Muscle of leg (tissue), 3 donors: ENCODE measurements at regions not wholly inside any gene's neighbourhood (a gene's known extent, or its start where the extent isn't known, plus 50 kb on each side); places are given as distances from the start of the nearest gene placed in this dataset.

ENCODE experiments used
- DNase-seq: peaks from one replicate; pipeline ENCODE4 v3.0.0; 2013
- H3K27ac ChIP-seq: one replicate; pipeline ENCODE4 v1.5.1; 2013; ENCODE audit warnings: mild to moderate bottlenecking, low read length, control low read depth
- H3K27me3 ChIP-seq: one replicate; pipeline ENCODE4 v1.6.1; 2013; ENCODE audit warnings: low read length; ENCODE audit not compliant: control insufficient read depth, insufficient read depth
- H3K36me3 ChIP-seq: one replicate; pipeline ENCODE4 v1.6.1; 2013; ENCODE audit warnings: low read length; ENCODE audit not compliant: control insufficient read depth, insufficient read depth
- H3K4me1 ChIP-seq: one replicate; pipeline ENCODE4 v1.6.1; 2013; ENCODE audit warnings: low read length; ENCODE audit not compliant: control insufficient read depth, insufficient read depth
- H3K4me3 ChIP-seq: one replicate; pipeline ENCODE4 v1.5.1; 2013; ENCODE audit warnings: low read length, control low read depth
- H3K9me3 ChIP-seq: replicated peaks from 2 replicates; pipeline ENCODE4 v1.6.1; 2013; ENCODE audit warnings: low read depth, low read length; ENCODE audit not compliant: control insufficient read depth
- WGBS: methylation state at CpG from one replicate; pipeline ENCODE4 v1.1.5; 2013; ENCODE audit warnings: missing lambda C conversion rate; ENCODE audit not compliant: insufficient coverage; 5-methylcytosine and 5-hydroxymethylcytosine counted together

- Histone ChIP-seq H3K27me3 (no peaks in the 10 kb centered on the region), H3K9me3 (peaks cover 2% of the 10 kb centered on the region), H3K4me3 (no peak overlapping the region), H3K4me1 (no peaks in the 10 kb centered on the region), H3K36me3 (no peaks in the 10 kb centered on the region), H3K27ac (no peak overlapping the region)
- WGBS = no CpG with 5 or more reads among the region's 2 CpGs
- no peak for DNase-seq
Measured at GRCh38 chr16:16788004-16788403, 409.1 kb downstream of the NPIPA7 start.

GRCh38 chr16:16790597-16790996 is 411.7 kb downstream of the NPIPA7 start:
- Histone ChIP-seq H3K36me3 (no peaks in the 10 kb centered on the region), H3K4me3 (no peak overlapping the region), H3K27ac (no peak overlapping the region), H3K4me1 (no peaks in the 10 kb centered on the region), H3K27me3 (no peaks in the 10 kb centered on the region), H3K9me3 (peaks cover 2% of the 10 kb centered on the region)
- no peak for DNase-seq

- no CpG with 5 or more reads among the region's 1 CpG for WGBS
Measured at GRCh38 chr16:16791051-16791450, 412.1 kb downstream of the NPIPA7 start.

GRCh38 chr16:16797239-16797638 is 418.3 kb downstream of the NPIPA7 start:
- Histone ChIP-seq H3K9me3 (no peaks in the 10 kb centered on the region), H3K4me1 (no peaks in the 10 kb centered on the region), H3K4me3 (no peak overlapping the region), H3K27me3 (no peaks in the 10 kb centered on the region), H3K36me3 (no peaks in the 10 kb centered on the region), H3K27ac (no peak overlapping the region)
- WGBS = no CpG with 5 or more reads among the region's 2 CpGs
- DNase-seq = peak; percentile 7

More at GRCh38 chr16:16791051-16791450, 412.1 kb downstream of the NPIPA7 start:
- Histone ChIP-seq H3K4me1 (no peaks in the 10 kb centered on the region), H3K27ac (no peak overlapping the region), H3K9me3 (peaks cover 2% of the 10 kb centered on the region), H3K36me3 (no peaks in the 10 kb centered on the region), H3K4me3 (no peak overlapping the region), H3K27me3 (no peaks in the 10 kb centered on the region)
- no peak for DNase-seq

- H3K4me3 ChIP-seq = no peak overlapping the region
Measured at GRCh38 chr16:16798504-16798903, 419.6 kb downstream of the NPIPA7 start.

GRCh38 chr16:16805809-16806208 is 426.9 kb downstream of the NPIPA7 start:
- 100% methylated on average over 3 of the region's 4 CpGs for WGBS
- no peaks in the 10 kb centered on the region for H3K27me3 ChIP-seq

More at GRCh38 chr16:16798504-16798903, 419.6 kb downstream of the NPIPA7 start:
- H3K36me3 ChIP-seq = no peaks in the 10 kb centered on the region
- H3K27me3 ChIP-seq = no peaks in the 10 kb centered on the region
- no peaks in the 10 kb centered on the region for H3K4me1 ChIP-seq
- no peak for DNase-seq
- no peak overlapping the region for H3K27ac ChIP-seq
- H3K9me3 ChIP-seq = no peaks in the 10 kb centered on the region

GRCh38 chr16:16815641-16816040 is 436.7 kb downstream of the NPIPA7 start:
- no peaks in the 10 kb centered on the region for H3K4me1 ChIP-seq
- no peak overlapping the region for H3K27ac ChIP-seq
- H3K27me3 ChIP-seq = no peaks in the 10 kb centered on the region
- no peaks in the 10 kb centered on the region for H3K36me3 ChIP-seq
- DNase-seq = no peak
- 80% methylated on average over 1 of the region's 2 CpGs for WGBS
- no peak overlapping the region for H3K4me3 ChIP-seq
- peaks cover 2% of the 10 kb centered on the region for H3K9me3 ChIP-seq

More at GRCh38 chr16:16805809-16806208, 426.9 kb downstream of the NPIPA7 start:
- H3K27ac ChIP-seq = no peak overlapping the region
- no peaks in the 10 kb centered on the region for H3K9me3 ChIP-seq
- no peaks in the 10 kb centered on the region for H3K36me3 ChIP-seq
- no peak overlapping the region for H3K4me3 ChIP-seq
- H3K4me1 ChIP-seq = no peaks in the 10 kb centered on the region
- no peak for DNase-seq

GRCh38 chr16:16817196-16817595 is 438.3 kb downstream of the NPIPA7 start:
- WGBS = 85% methylated on average over 1 of the region's 2 CpGs
- Histone ChIP-seq H3K4me1 (no peaks in the 10 kb centered on the region), H3K9me3 (peaks cover 3% of the 10 kb centered on the region), H3K4me3 (no peak overlapping the region), H3K27me3 (no peaks in the 10 kb centered on the region), H3K36me3 (no peaks in the 10 kb centered on the region), H3K27ac (no peak overlapping the region)
- DNase-seq = peak; percentile 6

GRCh38 chr16:16821261-16821660 is 442.3 kb downstream of the NPIPA7 start:
- Histone ChIP-seq H3K9me3 (peaks cover 3% of the 10 kb centered on the region), H3K27me3 (no peaks in the 10 kb centered on the region), H3K4me1 (no peaks in the 10 kb centered on the region), H3K36me3 (no peaks in the 10 kb centered on the region), H3K27ac (no peak overlapping the region), H3K4me3 (no peak overlapping the region)
- DNase-seq = no peak

GRCh38 chr16:16828913-16829398 is 450.0 kb downstream of the NPIPA7 start:
- Histone ChIP-seq H3K27me3 (no peaks in the 10 kb centered on the region), H3K4me1 (no peaks in the 10 kb centered on the region), H3K36me3 (no peaks in the 10 kb centered on the region), H3K27ac (no peak overlapping the region), H3K4me3 (no peak overlapping the region), H3K9me3 (no peaks in the 10 kb centered on the region)
- 27% methylated on average over 3 of the region's 6 CpGs for WGBS
- no peak for DNase-seq

GRCh38 chr16:16830401-16830800 is 451.5 kb downstream of the NPIPA7 start:
- no peak for DNase-seq
- no peak overlapping the region for H3K4me3 ChIP-seq
- H3K27ac ChIP-seq = no peak overlapping the region
- WGBS = 88% methylated on average over 1 of the region's 1 CpG
- no peaks in the 10 kb centered on the region for H3K9me3 ChIP-seq
- H3K4me1 ChIP-seq = no peaks in the 10 kb centered on the region
- H3K27me3 ChIP-seq = no peaks in the 10 kb centered on the region
- no peaks in the 10 kb centered on the region for H3K36me3 ChIP-seq
